IPS-NIHi11 (cell line): ENCODE measurements at regions not wholly inside any gene's neighbourhood (a gene's known extent, or its start where the extent isn't known, plus 50 kb on each side); places are given as distances from the start of the nearest gene placed in this dataset.
A peak's percentile ranks its signal among the peaks of the same experiment; 100 is the strongest.
"Not testable (repeated sequence)": the region's sequence is repeated elsewhere in the genome, so short reads cannot be mapped to it uniquely, and the experiment has no call there.

Experiments used
- DNase-seq: peaks from one replicate; pipeline ENCODE4 v3.0.0; 2012; ENCODE audit warnings: mixed read lengths, low spot score

DNA sequence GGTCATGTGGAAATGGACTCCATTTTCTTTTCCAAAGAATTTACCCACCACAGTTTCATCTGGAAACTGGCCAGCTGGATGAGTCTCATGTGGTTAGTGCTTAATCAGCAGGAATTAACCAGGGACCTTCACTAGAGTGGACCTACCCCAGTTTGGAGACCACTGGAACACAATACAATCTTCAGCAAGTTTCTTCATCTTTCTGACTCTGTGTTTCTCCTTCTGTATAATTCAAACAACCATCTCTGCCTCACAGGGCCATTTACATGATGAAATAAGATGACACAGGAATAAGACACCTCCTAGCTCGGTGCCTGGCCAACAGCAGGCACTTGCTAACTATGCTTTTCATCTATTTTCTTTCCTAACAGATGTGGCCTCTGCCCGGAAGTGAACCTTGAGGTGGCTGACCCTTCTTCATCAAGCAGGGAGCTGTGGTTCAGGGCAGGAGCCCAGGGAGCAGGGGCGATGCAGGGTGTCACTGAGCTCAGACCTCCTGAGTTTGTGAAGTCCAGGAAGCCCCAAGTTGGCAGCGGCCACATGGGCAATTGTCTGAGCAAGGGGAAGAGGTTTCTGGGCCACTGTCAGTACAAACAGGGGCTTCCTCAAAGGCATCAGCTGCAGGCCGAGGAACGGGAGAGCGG lies 98.8 kb downstream of the SOD2 start:
- DNase-seq, result no peak

GRCh38 chr6:159590835-159591234 lies 102.2 kb downstream of the SOD2 start:
- DNase-seq, result no peak

DNA sequence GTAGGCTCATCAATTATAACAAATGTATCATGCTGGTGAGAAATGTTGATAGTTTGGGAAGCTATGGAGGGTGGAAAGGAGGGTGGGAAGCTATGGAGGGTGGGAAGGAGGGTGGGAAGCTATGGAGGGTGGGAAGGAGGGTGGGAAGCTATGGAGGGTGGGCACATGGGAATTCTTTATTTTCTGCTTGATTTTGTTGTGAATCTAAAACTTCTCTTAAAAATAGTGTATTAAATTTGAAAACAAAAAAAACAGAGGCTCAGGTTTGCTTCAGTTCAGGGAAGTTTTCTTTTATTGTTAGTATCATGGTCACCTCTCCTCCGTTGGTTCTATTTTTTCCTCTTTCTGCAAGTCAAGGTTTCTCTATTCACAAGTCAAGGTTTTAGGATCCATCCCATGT lies 106.4 kb downstream of the SOD2 start:
- DNase-seq, result no peak

DNA sequence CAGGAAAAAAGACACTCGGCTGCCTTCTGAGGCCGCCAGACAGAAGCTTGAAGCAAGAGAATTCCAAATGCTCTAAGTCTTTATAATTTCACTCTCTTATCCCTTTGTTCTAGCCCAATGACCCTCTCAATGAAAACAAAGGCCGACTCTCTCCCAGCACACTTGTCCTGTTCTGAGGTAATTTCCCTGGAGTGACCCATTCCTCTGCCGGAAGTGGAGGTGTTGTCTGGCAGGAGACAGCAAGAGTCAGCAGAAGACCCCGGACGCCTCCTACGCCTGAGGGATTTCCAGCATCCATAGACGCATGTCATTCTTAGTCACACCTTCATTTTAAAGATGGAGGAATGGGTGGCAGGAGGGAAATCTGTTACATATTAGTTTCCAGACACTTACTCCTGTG lies 110.3 kb downstream of the SOD2 start:
- DNase-seq, result no peak

DNA sequence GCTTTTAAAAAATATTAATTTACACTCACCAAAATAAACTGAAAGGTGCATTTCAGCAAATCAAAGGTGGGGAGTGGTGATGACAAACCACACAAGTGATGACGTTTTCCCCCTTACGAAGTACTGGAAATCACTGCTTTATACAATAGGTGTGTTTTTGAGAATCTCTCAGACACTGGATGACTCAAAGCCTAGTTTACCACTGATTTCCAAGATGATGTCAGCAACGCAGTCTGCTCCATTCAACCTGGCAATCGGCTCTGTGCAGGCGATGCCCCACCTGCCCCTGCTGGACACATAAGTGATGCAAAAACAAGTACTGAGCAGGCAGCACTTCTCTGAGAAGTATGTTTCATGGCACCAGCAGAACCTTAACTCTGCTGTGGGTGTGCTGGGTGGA lies 114.4 kb downstream of the SOD2 start:
- DNase-seq, result no peak

- DNase-seq, result no peak
These were observed 115.5 kb downstream of the SOD2 start for GRCh38 chr6:159577564-159577963.

GRCh38 chr6:159572439-159573110 lies 120.5 kb downstream of the SOD2 start:
- DNase-seq, result no peak

DNA sequence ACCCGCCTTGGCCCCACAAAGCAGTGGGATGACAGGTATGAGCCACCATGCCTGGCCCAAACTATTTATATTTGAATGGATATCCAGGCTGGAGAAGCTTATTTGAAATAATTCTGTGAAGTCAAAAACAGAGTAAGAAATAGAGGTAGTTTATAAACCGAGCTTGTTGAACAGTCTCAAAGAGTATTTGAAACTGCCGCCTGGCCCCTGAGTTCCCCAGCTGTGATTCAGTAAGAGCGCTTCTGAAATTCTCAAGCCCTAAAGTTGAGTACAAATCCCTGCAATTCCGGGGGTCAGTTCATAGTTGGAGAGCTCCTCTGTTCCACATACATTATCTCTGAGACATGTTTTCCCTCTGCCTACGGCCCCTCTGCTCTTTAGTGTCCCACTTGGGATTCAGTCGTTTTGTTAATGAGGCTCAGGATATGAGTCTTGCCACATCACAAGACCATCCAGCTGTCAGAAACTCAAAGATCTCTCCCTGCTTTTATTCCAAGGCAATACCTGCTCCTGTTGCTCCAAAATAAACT lies 127.8 kb downstream of the SOD2 start:
- no peak for DNase-seq

DNA sequence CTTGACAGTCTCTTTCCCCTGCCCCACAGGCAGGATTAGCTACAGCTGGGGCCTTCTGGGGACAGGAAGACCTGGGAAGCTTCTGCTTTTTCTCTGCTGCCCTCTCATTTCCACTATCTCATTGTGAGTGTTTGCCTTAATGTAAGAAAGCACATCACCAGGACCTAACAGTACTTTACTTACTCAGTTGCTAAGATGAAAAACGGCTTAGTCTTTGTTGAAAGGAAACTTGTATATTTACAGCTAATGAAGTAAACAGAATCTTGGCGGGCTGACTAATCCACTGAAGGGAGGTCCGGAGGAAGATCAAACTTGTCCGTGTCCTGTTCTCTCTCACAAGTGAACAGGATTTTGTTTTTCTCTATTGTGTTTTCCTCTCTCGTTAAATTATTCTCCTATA lies 128.6 kb downstream of the SOD2 start:
- DNase-seq, result no peak

DNA sequence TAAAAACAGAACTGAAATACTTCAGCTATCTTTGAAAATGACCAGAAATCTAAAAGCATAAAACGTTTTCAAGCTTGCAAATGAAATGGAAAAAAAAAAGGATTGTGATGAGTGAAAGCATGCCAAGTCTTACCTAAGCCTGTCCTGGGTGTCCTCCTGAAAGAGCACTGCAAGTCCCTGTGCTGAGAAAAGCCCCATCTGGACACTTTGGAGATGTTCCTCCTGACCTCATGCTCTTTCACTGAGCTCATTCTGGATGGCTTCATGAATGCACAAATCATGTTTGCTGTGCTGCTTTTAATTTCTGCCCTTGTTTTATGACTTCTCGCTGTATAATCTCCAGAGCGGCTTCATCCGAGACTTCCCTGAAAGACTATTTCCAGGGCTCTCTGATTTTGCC lies 136.0 kb downstream of the SOD2 start:
- DNase-seq, result no peak

GRCh38 chr6:159555082-159555875 lies 137.8 kb downstream of the SOD2 start:
- no peak for DNase-seq

GRCh38 chr6:159541296-159541695 lies 151.7 kb downstream of the SOD2 start:
- DNase-seq, result no peak

DNA sequence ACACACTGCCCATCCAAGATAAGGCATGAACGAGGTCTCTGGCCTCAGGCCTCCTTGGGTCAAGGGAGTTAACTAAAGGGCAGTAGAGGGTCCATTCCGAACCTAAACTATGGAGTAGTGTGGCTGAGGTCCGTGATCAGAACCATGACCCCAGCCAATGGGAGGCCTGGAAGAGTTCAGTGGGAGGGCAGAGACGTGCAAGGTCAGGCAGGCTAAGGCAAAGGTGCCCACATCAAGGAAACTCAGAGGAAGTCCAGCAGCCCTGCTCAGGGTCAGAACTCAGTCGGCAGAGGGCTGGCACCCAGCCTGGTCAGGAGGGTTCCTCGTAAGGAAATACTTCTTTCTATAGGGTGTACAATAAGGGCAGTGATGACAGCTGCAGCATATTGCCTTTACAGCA lies 152.2 kb downstream of the SOD2 start:
- no peak for DNase-seq

DNA sequence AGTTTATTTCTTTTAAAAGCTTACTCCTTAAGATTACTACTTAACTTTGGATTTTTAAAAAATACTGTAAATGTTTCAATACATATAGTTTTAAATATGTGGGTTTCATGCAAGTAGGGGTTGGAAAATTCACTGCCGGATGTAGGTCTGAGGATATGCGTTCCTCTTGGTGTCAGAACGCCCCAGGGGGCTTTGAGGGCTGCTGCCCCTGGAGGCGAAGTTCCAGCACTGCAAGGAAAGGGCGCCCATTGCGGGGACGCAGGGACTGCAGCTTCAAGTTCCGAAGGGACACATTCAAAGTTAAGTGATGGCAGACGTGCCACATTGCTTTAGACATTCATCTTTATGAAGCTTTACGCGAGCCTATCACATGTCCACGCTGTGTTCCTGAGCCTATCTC lies 152.9 kb downstream of the SOD2 start:
- peak; percentile 67 for DNase-seq

DNA sequence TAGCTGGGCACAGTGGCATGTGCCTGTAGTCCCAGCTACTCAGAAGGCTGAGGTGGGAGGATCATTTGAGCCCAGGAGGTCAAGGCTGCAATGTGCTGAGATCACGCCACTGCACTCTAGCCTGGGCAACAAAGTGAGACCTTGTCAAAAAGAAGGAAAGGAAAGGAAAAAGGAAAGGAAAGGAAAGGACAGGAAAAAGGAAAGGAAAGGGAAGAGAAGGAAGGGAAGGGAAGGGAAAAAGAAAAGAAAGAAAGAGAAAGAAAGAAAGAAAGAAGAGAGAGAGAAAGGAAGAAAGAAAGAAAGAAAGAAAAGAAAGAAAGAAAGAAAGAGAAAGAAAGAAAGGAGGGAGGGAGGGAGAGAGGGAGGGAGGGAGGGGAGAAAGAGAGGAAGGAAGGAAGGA lies 155.0 kb downstream of the SOD2 start:
- not testable (repeated sequence) for DNase-seq

DNA sequence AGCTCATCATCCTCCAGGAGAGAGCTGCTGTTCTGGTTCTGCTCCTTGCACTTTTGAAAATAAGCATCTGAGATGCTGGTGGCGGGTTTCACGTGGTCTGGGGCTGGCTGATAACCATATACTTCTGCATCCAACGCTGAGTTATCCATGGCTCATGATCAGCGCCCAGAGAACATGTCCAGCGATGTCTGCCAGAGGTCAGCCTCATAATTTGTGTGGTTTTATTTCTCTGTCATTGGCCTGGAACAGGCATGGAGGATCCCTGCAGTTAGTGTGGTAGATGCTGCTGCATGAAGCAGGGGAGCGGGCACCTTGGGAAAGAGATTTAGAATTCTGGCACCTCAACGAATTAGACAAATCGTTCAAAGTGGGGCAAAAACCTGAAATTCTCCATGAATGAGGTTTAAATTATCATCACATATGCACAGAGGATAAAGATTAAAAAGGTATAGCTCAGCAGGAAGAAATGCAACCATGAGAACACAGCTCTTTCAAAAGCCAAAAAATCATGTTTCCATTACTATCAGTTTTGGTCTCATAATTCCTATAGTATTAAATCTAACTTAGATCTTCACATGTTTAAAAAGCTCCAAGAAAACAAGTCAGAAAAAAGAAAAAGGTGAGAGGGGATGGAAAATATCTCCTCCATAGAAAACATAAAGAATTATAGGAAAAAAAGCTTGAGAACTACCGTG lies 157.2 kb downstream of the SOD2 start:
- DNase-seq, result no peak

- DNase-seq, result no peak
These were observed 159.5 kb downstream of the SOD2 start for GRCh38 chr6:159533568-159533967.

GRCh38 chr6:159533016-159533415 lies 160.0 kb downstream of the SOD2 start:
- DNase-seq, result no peak

- peak; percentile 31 for DNase-seq
These were observed 160.9 kb downstream of the SOD2 start for GRCh38 chr6:159532155-159532554.

DNA sequence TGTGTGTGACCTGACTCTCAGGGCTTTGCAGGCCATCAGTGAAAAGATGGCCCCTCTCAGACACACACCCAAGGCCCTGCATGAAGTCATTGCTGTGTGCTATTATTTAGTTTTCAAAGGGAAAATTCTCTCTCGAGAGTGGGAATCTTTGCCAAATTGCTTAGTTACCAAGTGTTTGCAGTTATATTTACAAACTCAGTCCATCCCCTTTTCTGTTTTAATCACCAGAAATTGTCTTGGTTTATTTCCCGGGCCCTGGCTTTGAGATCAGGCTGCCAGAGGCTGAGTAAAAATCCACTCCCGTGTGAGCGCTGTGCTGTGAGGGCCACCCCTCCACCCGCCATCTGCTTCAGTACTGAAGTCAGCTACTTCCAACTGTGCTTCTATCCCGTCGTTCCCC lies 163.1 kb downstream of the SOD2 start:
- DNase-seq, result no peak

DNA sequence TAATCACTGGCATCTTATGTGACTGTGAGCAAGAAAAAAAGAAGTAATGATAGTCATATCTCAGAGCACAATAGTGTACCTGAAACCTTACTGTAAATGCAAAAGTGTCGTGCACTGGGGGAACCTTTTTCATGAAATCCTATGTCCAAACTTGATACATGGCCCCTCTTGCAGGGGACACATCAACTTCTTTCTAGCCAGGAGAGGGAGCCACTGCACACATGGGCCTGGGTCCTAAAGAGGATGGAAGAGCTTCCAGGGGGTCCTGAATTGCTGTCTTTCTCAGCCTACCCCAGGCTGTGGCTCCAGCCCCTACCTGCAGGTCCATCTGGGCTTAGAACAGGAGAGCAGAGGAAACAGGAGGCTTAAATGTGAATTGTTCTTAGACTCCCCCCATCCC lies 165.7 kb downstream of the SOD2 start:
- peak; percentile 38 for DNase-seq

GRCh38 chr6:159525445-159526025 lies 167.5 kb downstream of the SOD2 start:
- no peak for DNase-seq
